Muscle layer of duodenum (tissue), 2 donors: ENCODE measurements at regions not wholly inside any gene's neighbourhood (a gene's known extent, or its start where the extent isn't known, plus 50 kb on each side); places are given as distances from the start of the nearest gene placed in this dataset.
"Not testable (repeated sequence)": the region's sequence is repeated elsewhere in the genome, so short reads cannot be mapped to it uniquely, and the experiment has no call there.

Source experiments
- H3K27ac ChIP-seq: one replicate; pipeline ENCODE4 v1.7.0; 2013; ENCODE audit warnings: mild to moderate bottlenecking, low read length
- H3K27me3 ChIP-seq: one replicate; pipeline ENCODE4 v1.7.0; 2013; ENCODE audit warnings: low read depth, mild to moderate bottlenecking, control low read depth, low read length
- H3K36me3 ChIP-seq, 2 donors: one replicate each; pipeline ENCODE4 v1.7.0; 2013; ENCODE audit warnings: low read length in 2 of 2, control low read depth in 1 of 2, mild to moderate bottlenecking in 1 of 2; ENCODE audit not compliant: insufficient read depth in 2 of 2, control insufficient read depth in 1 of 2
- H3K4me1 ChIP-seq, 2 donors: one replicate each; pipeline ENCODE4 v1.7.0; 2013; ENCODE audit warnings: low read length in 2 of 2, mild to moderate bottlenecking in 2 of 2, control low read depth in 1 of 2, moderate library complexity in 1 of 2; ENCODE audit not compliant: insufficient read depth in 2 of 2, control insufficient read depth in 1 of 2
- H3K4me3 ChIP-seq, 2 donors: one replicate each; pipeline ENCODE4 v1.7.0; 2013; ENCODE audit warnings: low read length in 2 of 2, low read depth in 1 of 2, mild to moderate bottlenecking in 1 of 2
- H3K9me3 ChIP-seq, 2 donors: one replicate each; pipeline ENCODE4 v1.7.0; 2013; ENCODE audit warnings: low read length in 2 of 2, control low read depth in 1 of 2, mild to moderate bottlenecking in 1 of 2; ENCODE audit not compliant: control insufficient read depth in 1 of 2
- donor health status: healthy.

DNA sequence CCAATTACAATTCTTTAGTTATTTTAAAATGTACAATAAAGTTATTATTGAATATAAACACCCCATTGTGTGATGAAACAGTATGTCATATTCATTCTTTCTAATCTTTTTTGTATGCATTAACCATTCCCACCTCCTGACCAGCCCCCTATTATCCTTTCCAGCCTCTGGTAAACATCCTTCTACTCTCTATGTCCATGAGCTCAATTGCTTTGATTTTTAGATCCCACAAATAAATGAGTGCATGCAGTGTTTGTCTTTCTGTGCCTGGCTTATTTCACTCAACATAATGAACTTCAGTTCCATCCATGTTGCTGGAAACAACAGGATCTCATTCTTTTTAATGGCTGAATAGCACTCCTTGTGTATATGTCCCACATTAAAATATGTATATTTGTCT is 1858.9 kb upstream of the C9orf72 start:
- H3K4me1 ChIP-seq: no peaks in the 10 kb centered on the region
- H3K27ac ChIP-seq: no peak overlapping the region
- H3K4me3 ChIP-seq: no peak overlapping the region
- H3K27me3 ChIP-seq: no peaks in the 10 kb centered on the region
- no peaks in the 10 kb centered on the region for H3K36me3 ChIP-seq
- H3K9me3 ChIP-seq: peaks cover 0 to 2% of the 10 kb centered on the region in 2 donors

DNA sequence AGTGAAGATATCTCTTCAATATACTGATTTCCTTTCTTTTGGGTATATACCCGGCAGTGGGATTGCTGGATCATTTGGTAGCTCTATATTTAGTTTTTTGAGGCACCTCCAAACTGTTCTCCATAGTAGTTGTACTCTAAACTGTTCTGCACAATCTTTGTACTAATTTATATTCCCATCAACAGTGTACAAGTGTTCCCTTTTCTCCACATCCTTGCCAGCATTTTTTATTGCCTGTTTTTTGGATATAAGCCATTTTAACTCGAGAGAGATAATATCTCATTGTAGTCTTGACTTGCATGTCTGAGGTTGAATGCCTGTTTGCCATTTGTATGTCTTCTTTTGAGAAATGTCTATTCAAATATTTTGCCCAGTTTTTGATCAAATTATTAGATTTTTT is 1859.4 kb upstream of the C9orf72 start:
- H3K4me1 ChIP-seq, H3K27me3 ChIP-seq, H3K27ac ChIP-seq, H3K9me3 ChIP-seq, H3K4me3 ChIP-seq, H3K36me3 ChIP-seq: not testable (repeated sequence)

GRCh38 chr9:29435368-29435767 is 1862.1 kb upstream of the C9orf72 start:
- no peaks in the 10 kb centered on the region for H3K36me3 ChIP-seq
- H3K9me3 ChIP-seq: no peaks in the 10 kb centered on the region
- H3K27me3 ChIP-seq: no peaks in the 10 kb centered on the region
- H3K4me3 ChIP-seq: no peak overlapping the region
- no peaks in the 10 kb centered on the region for H3K4me1 ChIP-seq
- H3K27ac ChIP-seq: no peak overlapping the region

- H3K27ac ChIP-seq: no peak overlapping the region
- H3K9me3 ChIP-seq: no peaks in the 10 kb centered on the region
- H3K4me3 ChIP-seq: no peak overlapping the region
- H3K27me3 ChIP-seq: no peaks in the 10 kb centered on the region
- no peaks in the 10 kb centered on the region for H3K36me3 ChIP-seq
- H3K4me1 ChIP-seq: no peaks in the 10 kb centered on the region
Observed at GRCh38 chr9:29437526-29437925, 1864.2 kb upstream of the C9orf72 start.

- Histone ChIP-seq H3K4me1 (no peaks in the 10 kb centered on the region), H3K27me3 (no peaks in the 10 kb centered on the region), H3K4me3 (no peak overlapping the region), H3K9me3 (no peaks in the 10 kb centered on the region), H3K27ac (no peak overlapping the region), H3K36me3 (no peaks in the 10 kb centered on the region)
Observed at GRCh38 chr9:29439961-29440360, 1866.7 kb upstream of the C9orf72 start.

DNA sequence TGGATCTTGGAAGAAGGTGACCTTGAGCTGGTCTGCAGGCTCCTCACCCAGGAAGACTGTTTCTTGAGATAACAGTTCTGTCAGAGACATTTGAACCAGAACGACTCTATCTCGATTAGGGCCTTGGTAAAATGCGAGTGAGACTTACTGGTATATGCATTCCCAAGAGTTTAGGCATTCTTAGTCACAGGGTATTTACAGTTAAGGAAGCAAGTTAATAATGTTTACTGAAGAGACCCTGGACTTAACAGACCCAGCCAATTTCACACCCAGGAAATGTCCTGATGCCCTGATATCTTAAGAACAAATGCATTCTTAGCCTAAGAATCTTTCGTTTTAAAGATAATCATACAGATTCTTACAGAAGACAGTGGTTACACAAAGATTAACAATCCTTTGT is 1867.2 kb upstream of the C9orf72 start:
- Histone ChIP-seq H3K36me3 (no peaks in the 10 kb centered on the region), H3K4me3 (no peak overlapping the region), H3K27me3 (no peaks in the 10 kb centered on the region), H3K9me3 (no peaks in the 10 kb centered on the region), H3K27ac (no peak overlapping the region), H3K4me1 (no peaks in the 10 kb centered on the region)

DNA sequence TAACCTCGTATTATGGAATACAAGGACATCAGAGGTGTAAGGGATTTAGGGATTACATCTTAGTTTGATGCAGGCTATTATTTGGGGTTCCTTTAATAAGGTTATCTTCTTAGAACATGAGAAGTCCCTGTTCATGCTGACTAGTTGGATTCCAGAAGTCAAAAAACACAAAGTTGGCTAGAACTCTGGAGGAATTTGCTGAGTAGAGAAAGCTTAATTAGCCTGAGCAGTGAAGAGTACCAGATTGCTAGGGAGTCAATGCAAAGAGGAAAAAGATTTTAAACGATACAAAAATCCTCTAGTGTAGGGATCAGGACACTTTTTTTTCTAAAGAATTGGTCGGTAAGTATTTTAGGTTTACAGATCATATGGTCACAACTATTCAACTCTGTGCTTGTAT is 1872.5 kb upstream of the C9orf72 start:
- Histone ChIP-seq H3K27ac (no peak overlapping the region), H3K4me3 (no peak overlapping the region), H3K9me3 (no peaks in the 10 kb centered on the region)

DNA sequence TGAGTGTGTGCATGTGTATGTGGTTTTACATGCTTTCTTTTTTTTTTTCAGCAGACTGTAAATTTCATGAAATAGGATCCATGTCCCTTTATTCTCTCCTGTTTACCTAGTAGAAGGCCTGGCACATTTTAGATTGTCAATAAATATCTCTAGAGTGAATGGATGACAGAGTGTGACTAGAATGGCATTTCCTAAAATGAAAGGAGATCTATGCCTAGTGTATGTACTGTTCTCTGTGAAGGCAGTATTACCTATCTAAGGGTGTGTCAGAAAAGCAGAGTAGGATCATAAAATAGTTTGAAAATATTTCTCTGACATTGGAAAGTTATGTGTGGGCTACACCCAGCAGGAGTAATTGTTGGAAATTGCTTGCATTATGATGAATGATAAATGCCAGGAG is 1876.0 kb upstream of the C9orf72 start:
- Histone ChIP-seq H3K27ac (no peak overlapping the region), H3K4me1 (no peaks in the 10 kb centered on the region), H3K4me3 (no peak overlapping the region), H3K36me3 (no peaks in the 10 kb centered on the region), H3K9me3 (no peaks in the 10 kb centered on the region), H3K27me3 (no peaks in the 10 kb centered on the region)

More for the DNA sequence above, 1872.5 kb upstream of the C9orf72 start:
- Histone ChIP-seq H3K27me3 (no peaks in the 10 kb centered on the region), H3K4me1 (no peaks in the 10 kb centered on the region), H3K36me3 (no peaks in the 10 kb centered on the region)

DNA sequence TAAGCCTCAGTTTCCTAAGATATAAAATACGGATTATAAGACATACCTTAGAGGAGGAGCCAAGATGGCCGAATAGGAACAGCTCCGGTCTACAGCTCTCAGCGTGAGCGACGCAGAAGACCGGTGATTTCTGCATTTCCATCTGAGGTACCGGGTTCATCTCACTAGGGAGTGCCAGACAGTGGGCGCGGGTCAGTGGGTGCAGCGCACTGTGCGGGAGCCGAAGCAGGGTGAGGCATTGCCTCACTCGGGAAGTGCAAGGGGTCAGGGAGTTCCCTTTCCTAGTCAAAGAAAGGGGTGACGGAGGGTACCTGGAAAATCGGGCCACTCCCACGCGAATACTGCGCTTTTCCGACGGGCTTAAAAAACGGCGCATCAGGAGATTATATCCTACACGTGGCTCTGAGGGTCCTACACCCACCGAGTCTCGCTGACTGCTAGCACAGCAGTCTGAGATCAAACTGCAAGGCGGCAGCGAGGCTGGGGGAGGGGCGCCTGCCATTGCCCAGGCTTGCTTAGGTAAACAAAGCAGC is 1877.1 kb upstream of the C9orf72 start:
- not testable (repeated sequence) for H3K4me3 ChIP-seq, H3K36me3 ChIP-seq, H3K27ac ChIP-seq, H3K27me3 ChIP-seq, H3K4me1 ChIP-seq, H3K9me3 ChIP-seq

- Histone ChIP-seq H3K4me3 (no peak overlapping the region), H3K9me3 (peaks cover 0 to 4% of the 10 kb centered on the region in 2 donors), H3K4me1 (no peaks in the 10 kb centered on the region), H3K27ac (no peak overlapping the region), H3K36me3 (no peaks in the 10 kb centered on the region), H3K27me3 (no peaks in the 10 kb centered on the region)
Observed at GRCh38 chr9:29456940-29457339, 1883.7 kb upstream of the C9orf72 start.

- Histone ChIP-seq H3K4me3 (no peak overlapping the region), H3K9me3 (peaks cover 0 to 6% of the 10 kb centered on the region in 2 donors), H3K27ac (no peak overlapping the region), H3K27me3 (no peaks in the 10 kb centered on the region), H3K36me3 (no peaks in the 10 kb centered on the region), H3K4me1 (no peaks in the 10 kb centered on the region)
Observed at GRCh38 chr9:29475471-29475870, 1902.2 kb upstream of the C9orf72 start.

- Histone ChIP-seq H3K9me3 (no peaks in the 10 kb centered on the region), H3K4me1 (no peaks in the 10 kb centered on the region), H3K27me3 (no peaks in the 10 kb centered on the region), H3K27ac (no peak overlapping the region), H3K4me3 (no peak overlapping the region), H3K36me3 (no peaks in the 10 kb centered on the region)
Observed at GRCh38 chr9:29511680-29512079, 1938.4 kb upstream of the C9orf72 start.
